ENCODE measurements at regions not wholly inside any gene's neighbourhood (a gene's known extent, or its start where the extent isn't known, plus 50 kb on each side); places are given as distances from the start of the nearest gene placed in this dataset.
A peak's percentile ranks its signal among the peaks of the same experiment; 100 is the strongest.
"Not testable (repeated sequence)": the region's sequence is repeated elsewhere in the genome, so short reads cannot be mapped to it uniquely, and the experiment has no call there.

DNA sequence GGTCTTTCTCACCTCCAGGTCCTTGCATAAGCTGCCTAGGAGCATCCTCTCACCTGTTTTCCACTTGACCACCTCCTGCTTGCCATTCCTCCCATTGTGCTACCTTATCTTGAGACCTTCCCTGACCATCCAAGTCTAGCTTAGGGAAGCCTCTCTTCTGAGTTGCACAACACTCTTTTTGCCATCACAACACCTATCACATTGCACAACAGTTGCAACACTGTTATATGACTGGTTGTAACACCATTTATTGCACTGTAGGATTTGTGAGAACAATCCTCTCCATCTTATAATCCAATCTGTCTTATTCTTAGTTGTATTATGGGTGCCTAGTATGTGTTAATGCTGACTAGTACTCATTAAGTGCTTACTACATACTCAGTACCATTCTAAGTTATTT lies 488.7 kb downstream of the OMA1 start:
- ATAC-seq: no peak
- no peak for DNase-seq
- Histone ChIP-seq H3K4me1 (no peaks in the 10 kb centered on the region), H3K27ac (no peak overlapping the region), H3K36me3 (replicated peaks in 1 of 2; ENCODE audit: insufficient read depth in 1 of 2, low read depth in 2 of 2) (no peaks in the 10 kb centered on the region), H3K27me3 (no peaks in the 10 kb centered on the region), H3K9me3 (no peaks in the 10 kb centered on the region), H3K4me3 (no peak overlapping the region)
- TF ChIP-seq CTCF (IDR thresholded peaks at IDR 0.05) (no peak), POLR2A (IDR thresholded peaks at IDR 0.05) (no peak)
- intact Hi-C loops (cut with DNase I): no loop called here

GRCh38 chr1:58051187-58051586 lies 495.3 kb downstream of the OMA1 start:
- H3K4me1 ChIP-seq; H3K4me3 ChIP-seq; DNase-seq; H3K9me3 ChIP-seq; intact Hi-C loops (cut with DNase I); H3K36me3 ChIP-seq (replicated peaks in 1 of 2; ENCODE audit: insufficient read depth in 1 of 2, low read depth in 2 of 2); H3K27me3 ChIP-seq; H3K27ac ChIP-seq; ATAC-seq: not testable (repeated sequence)
- WGBS, 2 donors: 76 to 77% methylated on average over 2 of the region's 2 CpGs

GRCh38 chr1:58047265-58047858 lies 499.2 kb downstream of the OMA1 start:
- no peaks in the 10 kb centered on the region for H3K4me1 ChIP-seq

DNA sequence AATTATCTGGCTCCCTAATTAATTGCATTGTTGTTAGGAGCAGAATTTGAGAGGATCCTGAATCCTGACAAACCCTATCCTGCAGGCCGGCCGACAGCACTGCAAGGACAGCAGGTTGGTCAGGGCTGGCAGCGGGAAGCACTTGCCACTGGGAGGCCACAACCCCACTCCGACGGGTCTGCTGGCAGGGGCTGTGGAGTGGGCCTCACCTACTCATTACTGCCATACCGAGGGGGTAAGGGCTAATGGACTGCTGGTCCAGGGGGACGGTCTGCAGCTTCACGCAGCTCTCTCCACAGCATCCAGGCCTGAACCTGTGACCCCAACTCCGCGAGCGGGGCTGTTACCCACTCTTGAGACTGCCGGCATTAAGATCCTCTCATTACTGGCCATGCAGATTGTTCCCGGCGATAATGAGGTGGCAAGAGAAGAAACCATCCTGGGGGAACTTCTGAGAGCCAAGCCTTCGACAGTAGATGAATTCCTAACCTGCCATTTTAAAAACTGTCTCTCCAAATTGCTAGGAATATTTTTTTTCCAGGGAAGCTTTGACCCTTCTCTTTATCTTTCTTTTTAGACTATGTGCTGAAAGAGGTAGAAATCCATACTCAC lies 501.3 kb downstream of the OMA1 start:
- Histone ChIP-seq H3K27ac (no peak overlapping the region), H3K36me3 (replicated peaks in 1 of 2; ENCODE audit: insufficient read depth in 1 of 2, low read depth in 2 of 2) (no peaks in the 10 kb centered on the region), H3K4me1 (no peaks in the 10 kb centered on the region), H3K9me3 (no peaks in the 10 kb centered on the region), H3K4me3 (no peak overlapping the region), H3K27me3 (no peaks in the 10 kb centered on the region)
- TF ChIP-seq CTCF (IDR thresholded peaks at IDR 0.05) (no peak), POLR2A (IDR thresholded peaks at IDR 0.05) (no peak)
- ATAC-seq: no peak
- 81 to 83% methylated on average over 10 to 15 of the region's 15 CpGs for WGBS, 2 donors
- intact Hi-C loops (cut with DNase I): no loop called here
- no peak for DNase-seq

More at GRCh38 chr1:58047265-58047858, 499.2 kb downstream of the OMA1 start:
- Histone ChIP-seq H3K27me3 (no peaks in the 10 kb centered on the region), H3K4me3 (no peak overlapping the region), H3K9me3 (no peaks in the 10 kb centered on the region), H3K27ac (no peak overlapping the region), H3K36me3 (replicated peaks in 1 of 2; ENCODE audit: insufficient read depth in 1 of 2, low read depth in 2 of 2) (no peaks in the 10 kb centered on the region)
- DNase-seq: peak in 3 of 4 donors; percentile 9 to 39 (median 17)
- no peak for ATAC-seq
- WGBS, 2 donors: 56 to 67% methylated on average over 5 of the region's 5 CpGs
- intact Hi-C loops (cut with DNase I): no loop called here
- TF ChIP-seq POLR2A (IDR thresholded peaks at IDR 0.05): no peak
- peak in 5 of 7 experiments; percentile 38 to 46 (median 39) for TF ChIP-seq CTCF (IDR thresholded peaks at IDR 0.05)

- no peaks in the 10 kb centered on the region for H3K36me3 ChIP-seq (replicated peaks in 1 of 2; ENCODE audit: insufficient read depth in 1 of 2, low read depth in 2 of 2)
- intact Hi-C loops (cut with DNase I): no loop called here
- WGBS, 2 donors: 77 to 87% methylated on average over 2 of the region's 2 CpGs
- H3K27me3 ChIP-seq: no peaks in the 10 kb centered on the region
- no peak overlapping the region for H3K27ac ChIP-seq
- ATAC-seq (no peak), DNase-seq (no peak)
- H3K9me3 ChIP-seq: no peaks in the 10 kb centered on the region
- TF ChIP-seq CTCF (IDR thresholded peaks at IDR 0.05): no peak
- no peak for TF ChIP-seq POLR2A (IDR thresholded peaks at IDR 0.05)
- no peaks in the 10 kb centered on the region for H3K4me1 ChIP-seq
- no peak overlapping the region for H3K4me3 ChIP-seq
Observed at GRCh38 chr1:58041621-58042020, 504.9 kb downstream of the OMA1 start.

Data from body of pancreas (tissue), 4 donors.